GM06990 (cell line): ENCODE measurements at regions not wholly inside any gene's neighbourhood (a gene's known extent, or its start where the extent isn't known, plus 50 kb on each side); places are given as distances from the start of the nearest gene placed in this dataset.

ENCODE experiments used
- DNase-seq: peaks from one replicate; pipeline ENCODE4 v3.0.0-alpha.2; 2011; ENCODE audit not compliant: insufficient read length; ENCODE audit errors: extremely low read depth
- H3K27me3 ChIP-seq: replicated peaks from 2 replicates; pipeline ENCODE4 v1.6.0; 2011; ENCODE audit warnings: low read length; ENCODE audit not compliant: control insufficient read depth, insufficient read depth
- H3K36me3 ChIP-seq: 2 replicates; pipeline ENCODE4 v1.5.1; 2011; ENCODE audit warnings: low read length; ENCODE audit not compliant: control insufficient read depth, insufficient read depth
- H3K4me3 ChIP-seq: replicated peaks from 2 replicates; pipeline ENCODE4 v1.5.1; 2011; ENCODE audit warnings: low read depth, mild to moderate bottlenecking, control low read depth, low read length
- CTCF ChIP-seq: IDR thresholded peaks from 2 replicates; pipeline ENCODE4 v1.5.1; 2011; ENCODE audit warnings: low read length, control low read depth, mild to moderate bottlenecking, inconsistent platforms; ENCODE audit not compliant: insufficient read depth, poor library complexity, severe bottlenecking

GRCh38 chr6:105595829-105596228 is 192.9 kb upstream of the PREP start:
- TF ChIP-seq CTCF: no peak
- Histone ChIP-seq H3K27me3 (no peaks in the 10 kb centered on the region), H3K4me3 (no peak overlapping the region), H3K36me3 (no peaks in the 10 kb centered on the region)
- no peak for DNase-seq

- no peak for TF ChIP-seq CTCF
- no peaks in the 10 kb centered on the region for H3K36me3 ChIP-seq
- no peaks in the 10 kb centered on the region for H3K27me3 ChIP-seq
Measured at GRCh38 chr6:105594821-105595220, 191.9 kb upstream of the PREP start.

GRCh38 chr6:105593805-105594671 is 191.2 kb upstream of the PREP start:
- no peak for DNase-seq
- no peak for TF ChIP-seq CTCF
- Histone ChIP-seq H3K27me3 (no peaks in the 10 kb centered on the region), H3K36me3 (no peaks in the 10 kb centered on the region), H3K4me3 (no peak overlapping the region)

More at GRCh38 chr6:105594821-105595220, 191.9 kb upstream of the PREP start:
- DNase-seq: no peak
- H3K4me3 ChIP-seq: no peak overlapping the region

- TF ChIP-seq CTCF: no peak
- no peaks in the 10 kb centered on the region for H3K36me3 ChIP-seq
- no peak overlapping the region for H3K4me3 ChIP-seq
- no peaks in the 10 kb centered on the region for H3K27me3 ChIP-seq
- DNase-seq: no peak
Measured at GRCh38 chr6:105593056-105593690, 190.3 kb upstream of the PREP start.

GRCh38 chr6:105592329-105592728 is 189.4 kb upstream of the PREP start:
- no peaks in the 10 kb centered on the region for H3K27me3 ChIP-seq
- no peak overlapping the region for H3K4me3 ChIP-seq
- DNase-seq: no peak
- H3K36me3 ChIP-seq: no peaks in the 10 kb centered on the region
- TF ChIP-seq CTCF: no peak

- no peak for TF ChIP-seq CTCF
- H3K27me3 ChIP-seq: no peaks in the 10 kb centered on the region
- DNase-seq: peak; percentile 40
- H3K36me3 ChIP-seq: no peaks in the 10 kb centered on the region
- no peak overlapping the region for H3K4me3 ChIP-seq
Measured at GRCh38 chr6:105591053-105591452, 188.2 kb upstream of the PREP start.
